ENCODE measurements at regions not wholly inside any gene's neighbourhood (a gene's known extent, or its start where the extent isn't known, plus 50 kb on each side); places are given as distances from the start of the nearest gene placed in this dataset.

GRCh38 chr5:7000310-7000709, 287.1 kb downstream of the TENT4A start:
- no peak for ATAC-seq
- TF ChIP-seq POU6F1 (CRISPR knock-in tag; IDR thresholded peaks at IDR 0.05; ENCODE audit: borderline replicate concordance, low read depth) (no peak), RARB (CRISPR knock-in tag; IDR thresholded peaks at IDR 0.05) (no peak), PPARA (CRISPR knock-in tag; IDR thresholded peaks at IDR 0.05; ENCODE audit: borderline replicate concordance) (no peak), ARNTL (CRISPR knock-in tag; IDR thresholded peaks at IDR 0.05; ENCODE audit: borderline replicate concordance, low read depth) (no peak), OSR1 (CRISPR knock-in tag; IDR thresholded peaks at IDR 0.05) (no peak), TCF4 (CRISPR knock-in tag; IDR thresholded peaks at IDR 0.05; ENCODE audit: borderline replicate concordance) (no peak), ESRRG (CRISPR knock-in tag; IDR thresholded peaks at IDR 0.05) (no peak), ISL1 (CRISPR knock-in tag; IDR thresholded peaks at IDR 0.05) (no peak), ZNF8 (CRISPR knock-in tag; IDR thresholded peaks at IDR 0.05) (no peak), ZFP30 (CRISPR knock-in tag; IDR thresholded peaks at IDR 0.05) (no peak), TOX (CRISPR knock-in tag; IDR thresholded peaks at IDR 0.05; ENCODE audit: borderline replicate concordance) (no peak), ZC3H10 (CRISPR knock-in tag; IDR thresholded peaks at IDR 0.05) (no peak), TSHZ2 (CRISPR knock-in tag; IDR thresholded peaks at IDR 0.05) (no peak), ZNF565 (CRISPR knock-in tag; conservative IDR thresholded peaks at IDR 0.05; ENCODE audit: low read depth) (no peak), CREB5 (CRISPR knock-in tag; IDR thresholded peaks at IDR 0.05; ENCODE audit: low read depth) (no peak)

GRCh38 chr5:7010591-7010990, 297.4 kb downstream of the TENT4A start:
- no peak for TF ChIP-seq TOX (CRISPR knock-in tag; IDR thresholded peaks at IDR 0.05; ENCODE audit: borderline replicate concordance)
- TF ChIP-seq RARB (CRISPR knock-in tag; IDR thresholded peaks at IDR 0.05): no peak
- TF ChIP-seq ZFP3 (CRISPR knock-in tag; IDR thresholded peaks at IDR 0.05): no peak
- TF ChIP-seq ZNF70 (CRISPR knock-in tag; IDR thresholded peaks at IDR 0.05): no peak
- TF ChIP-seq ZFP30 (CRISPR knock-in tag; IDR thresholded peaks at IDR 0.05): no peak
- TF ChIP-seq CSDC2 (CRISPR knock-in tag; IDR thresholded peaks at IDR 0.05): no peak
- no peak for TF ChIP-seq POU6F1 (CRISPR knock-in tag; IDR thresholded peaks at IDR 0.05; ENCODE audit: borderline replicate concordance, low read depth)
- no peak for TF ChIP-seq BACH2 (CRISPR knock-in tag; IDR thresholded peaks at IDR 0.05; ENCODE audit: borderline replicate concordance)
- ATAC-seq: no peak

DNA sequence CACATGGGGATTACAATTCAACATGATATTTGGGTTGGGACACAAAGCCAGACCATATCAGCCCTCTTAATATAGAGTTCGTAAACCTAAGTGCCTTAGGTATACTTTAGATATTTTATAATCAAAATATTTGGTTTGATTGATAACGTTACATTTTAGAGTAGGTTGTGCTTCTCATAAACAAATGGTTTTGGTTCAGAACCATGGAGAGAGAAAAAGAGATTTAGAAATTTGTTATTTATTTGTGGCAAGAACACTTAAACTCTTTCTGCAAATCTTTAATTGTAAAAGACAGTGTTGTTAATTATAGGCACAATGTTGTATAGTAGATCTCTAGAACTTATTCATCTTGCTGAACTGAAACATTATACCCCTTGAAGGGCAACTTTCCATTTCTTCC, 298.8 kb downstream of the TENT4A start:
- no peak for ATAC-seq
- no peak for TF ChIP-seq CREB5 (CRISPR knock-in tag; IDR thresholded peaks at IDR 0.05; ENCODE audit: low read depth)
- TF ChIP-seq ZC3H10 (CRISPR knock-in tag; IDR thresholded peaks at IDR 0.05): no peak
- no peak for TF ChIP-seq ESRRG (CRISPR knock-in tag; IDR thresholded peaks at IDR 0.05)
- no peak for TF ChIP-seq ARNTL (CRISPR knock-in tag; IDR thresholded peaks at IDR 0.05; ENCODE audit: borderline replicate concordance, low read depth)
- no peak for TF ChIP-seq BACH2 (CRISPR knock-in tag; IDR thresholded peaks at IDR 0.05; ENCODE audit: borderline replicate concordance)
- no peak for TF ChIP-seq GLIS3 (CRISPR knock-in tag; IDR thresholded peaks at IDR 0.05)
- TF ChIP-seq ISL1 (CRISPR knock-in tag; IDR thresholded peaks at IDR 0.05): no peak
- no peak for TF ChIP-seq ZNF70 (CRISPR knock-in tag; IDR thresholded peaks at IDR 0.05)
- TF ChIP-seq PPARA (CRISPR knock-in tag; IDR thresholded peaks at IDR 0.05; ENCODE audit: borderline replicate concordance): no peak
- TF ChIP-seq, protein P1, sequence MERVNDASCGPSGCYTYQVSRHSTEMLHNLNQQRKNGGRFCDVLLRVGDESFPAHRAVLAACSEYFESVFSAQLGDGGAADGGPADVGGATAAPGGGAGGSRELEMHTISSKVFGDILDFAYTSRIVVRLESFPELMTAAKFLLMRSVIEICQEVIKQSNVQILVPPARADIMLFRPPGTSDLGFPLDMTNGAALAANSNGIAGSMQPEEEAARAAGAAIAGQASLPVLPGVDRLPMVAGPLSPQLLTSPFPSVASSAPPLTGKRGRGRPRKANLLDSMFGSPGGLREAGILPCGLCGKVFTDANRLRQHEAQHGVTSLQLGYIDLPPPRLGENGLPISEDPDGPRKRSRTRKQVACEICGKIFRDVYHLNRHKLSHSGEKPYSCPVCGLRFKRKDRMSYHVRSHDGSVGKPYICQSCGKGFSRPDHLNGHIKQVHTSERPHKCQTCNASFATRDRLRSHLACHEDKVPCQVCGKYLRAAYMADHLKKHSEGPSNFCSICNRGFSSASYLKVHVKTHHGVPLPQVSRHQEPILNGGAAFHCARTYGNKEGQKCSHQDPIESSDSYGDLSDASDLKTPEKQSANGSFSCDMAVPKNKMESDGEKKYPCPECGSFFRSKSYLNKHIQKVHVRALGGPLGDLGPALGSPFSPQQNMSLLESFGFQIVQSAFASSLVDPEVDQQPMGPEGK (CRISPR knock-in tag; IDR thresholded peaks at IDR 0.05; ENCODE audit: borderline replicate concordance): no peak
- TF ChIP-seq TOX (CRISPR knock-in tag; IDR thresholded peaks at IDR 0.05; ENCODE audit: borderline replicate concordance): no peak
- no peak for TF ChIP-seq SNAI2 (CRISPR knock-in tag; IDR thresholded peaks at IDR 0.05)
- no peak for TF ChIP-seq ZFP3 (CRISPR knock-in tag; IDR thresholded peaks at IDR 0.05)
- TF ChIP-seq CSDC2 (CRISPR knock-in tag; IDR thresholded peaks at IDR 0.05): no peak
- no peak for TF ChIP-seq ZFP30 (CRISPR knock-in tag; IDR thresholded peaks at IDR 0.05)
- TF ChIP-seq, protein P2, sequence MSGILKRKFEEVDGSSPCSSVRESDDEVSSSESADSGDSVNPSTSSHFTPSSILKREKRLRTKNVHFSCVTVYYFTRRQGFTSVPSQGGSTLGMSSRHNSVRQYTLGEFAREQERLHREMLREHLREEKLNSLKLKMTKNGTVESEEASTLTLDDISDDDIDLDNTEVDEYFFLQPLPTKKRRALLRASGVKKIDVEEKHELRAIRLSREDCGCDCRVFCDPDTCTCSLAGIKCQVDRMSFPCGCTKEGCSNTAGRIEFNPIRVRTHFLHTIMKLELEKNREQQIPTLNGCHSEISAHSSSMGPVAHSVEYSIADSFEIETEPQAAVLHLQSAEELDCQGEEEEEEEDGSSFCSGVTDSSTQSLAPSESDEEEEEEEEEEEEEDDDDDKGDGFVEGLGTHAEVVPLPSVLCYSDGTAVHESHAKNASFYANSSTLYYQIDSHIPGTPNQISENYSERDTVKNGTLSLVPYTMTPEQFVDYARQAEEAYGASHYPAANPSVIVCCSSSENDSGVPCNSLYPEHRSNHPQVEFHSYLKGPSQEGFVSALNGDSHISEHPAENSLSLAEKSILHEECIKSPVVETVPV (CRISPR knock-in tag; IDR thresholded peaks at IDR 0.05): no peak
- TF ChIP-seq POU6F1 (CRISPR knock-in tag; IDR thresholded peaks at IDR 0.05; ENCODE audit: borderline replicate concordance, low read depth): no peak
- TF ChIP-seq RARB (CRISPR knock-in tag; IDR thresholded peaks at IDR 0.05): no peak
